Hematopoietic multipotent progenitor cell treated with erythropoietin and hydrocortisone succinate and interleukin-3 and kit ligand, for 8 days (in vitro differentiated cells): ENCODE measurements at regions not wholly inside any gene's neighbourhood (a gene's known extent, or its start where the extent isn't known, plus 50 kb on each side); places are given as distances from the start of the nearest gene placed in this dataset.

Source experiments
- DNase-seq: peaks from one replicate; pipeline ENCODE4 v3.0.0-alpha.2; 2015

DNA sequence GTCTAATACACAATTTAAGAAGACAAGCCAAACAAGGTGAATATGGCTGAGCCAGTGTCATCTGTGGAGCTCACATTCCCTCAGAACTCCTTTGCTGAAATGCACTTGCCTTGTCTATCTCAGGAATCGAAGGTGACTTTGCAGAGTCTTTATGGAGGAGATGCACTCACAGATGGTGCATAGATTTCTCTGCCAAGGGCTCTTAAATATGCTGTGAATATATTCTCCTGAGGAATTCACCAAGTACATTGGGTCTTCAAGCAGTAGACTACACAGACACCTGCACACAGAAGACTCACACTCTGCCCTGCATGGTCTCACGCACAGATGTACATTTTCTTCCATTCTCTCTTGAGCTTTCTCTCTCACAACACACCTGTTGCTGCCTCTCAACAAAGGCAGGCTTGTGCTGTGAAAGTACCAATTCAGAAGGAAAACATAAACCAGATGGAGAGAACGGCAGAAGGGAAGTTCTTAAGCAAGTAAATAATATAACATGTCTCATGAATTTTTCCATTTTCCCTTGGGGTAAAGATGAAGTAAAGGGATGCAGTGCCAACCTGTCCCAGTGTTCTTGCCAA, 174.7 kb downstream of the DLEU7 start:
- DNase-seq = no peak

DNA sequence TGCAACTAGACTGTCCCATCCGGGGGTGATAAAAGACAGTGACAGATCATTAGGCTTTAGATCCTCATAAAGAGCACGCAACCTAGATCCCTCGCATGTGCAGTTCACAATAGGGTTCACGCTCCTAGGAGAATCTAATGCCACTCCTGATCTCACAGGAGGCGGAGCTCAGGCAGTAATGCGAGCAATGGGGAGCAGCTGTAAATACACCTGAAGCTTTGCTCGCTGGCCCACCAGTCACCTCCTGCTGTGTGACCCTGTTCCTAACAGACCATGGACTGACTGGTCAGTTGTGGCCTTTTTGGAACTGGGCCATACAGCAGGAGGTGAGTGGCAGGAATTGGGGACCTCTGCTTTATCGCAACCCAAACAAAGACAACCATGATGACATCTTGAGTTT, 173.2 kb downstream of the DLEU7 start:
- no peak for DNase-seq

DNA sequence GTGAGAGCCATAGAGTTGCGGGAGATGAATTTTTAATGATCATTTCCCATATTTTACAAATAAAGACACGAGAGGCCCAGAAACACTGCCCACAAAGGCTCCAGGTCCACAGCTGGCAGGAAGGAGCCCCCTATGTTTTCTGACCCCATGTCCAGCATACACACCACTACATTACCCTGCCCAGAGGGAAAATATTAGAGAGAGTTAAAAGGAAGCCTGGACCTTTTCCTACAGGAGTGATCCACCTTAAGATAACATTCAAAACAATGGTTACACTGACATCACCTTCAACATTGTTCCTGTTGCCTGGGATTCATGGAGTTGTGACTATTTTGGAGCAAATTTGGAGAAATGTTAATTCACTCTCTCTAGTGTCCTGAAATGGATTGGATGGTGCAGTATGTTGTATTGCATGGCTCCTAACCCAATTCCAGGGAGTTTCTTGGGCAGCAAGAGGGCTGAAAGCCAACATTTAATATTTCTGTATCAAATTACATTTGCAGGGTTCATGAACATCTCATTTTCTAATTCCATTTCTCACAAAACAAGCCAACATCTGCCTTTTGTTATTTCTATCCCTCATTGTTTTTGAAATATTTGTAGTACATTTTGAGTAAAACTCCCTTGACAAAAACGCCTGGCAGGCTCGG, 172.5 kb downstream of the DLEU7 start:
- no peak for DNase-seq

DNA sequence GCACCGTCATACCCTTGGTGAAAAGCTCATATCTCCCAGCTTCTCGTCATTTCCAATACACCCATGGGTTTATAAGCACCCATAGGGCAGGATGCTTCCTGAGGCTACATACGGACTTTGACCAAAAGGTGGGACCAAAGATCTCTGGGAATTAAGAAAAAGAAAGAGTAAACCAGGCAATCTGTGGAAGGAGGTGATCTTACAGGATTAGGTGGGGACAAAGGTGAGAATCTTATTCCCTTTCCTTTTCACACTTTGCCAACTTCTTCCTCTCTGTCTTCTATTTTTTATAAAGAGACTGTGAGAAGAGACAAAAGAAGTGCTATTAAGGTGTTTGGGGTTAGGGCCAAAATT, 172.0 kb downstream of the DLEU7 start:
- DNase-seq = no peak

DNA sequence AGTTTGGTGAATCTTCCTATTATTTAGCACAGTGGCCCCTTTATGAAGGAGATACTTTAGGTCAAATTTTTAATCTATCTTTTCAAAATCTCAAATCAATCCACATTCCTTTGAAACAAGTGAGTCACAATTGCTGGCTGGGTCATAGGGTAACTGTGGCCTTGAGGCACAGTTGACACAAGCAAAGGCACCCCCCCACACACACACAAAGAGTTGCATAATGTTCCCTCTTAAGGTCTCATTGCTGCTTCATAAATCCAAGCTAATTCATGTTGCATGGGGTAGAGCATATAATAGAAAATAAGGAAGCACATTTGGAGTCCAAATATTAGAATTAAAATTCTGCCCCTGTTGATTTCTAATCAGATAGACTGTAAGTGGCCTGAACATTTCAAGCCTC, 171.5 kb downstream of the DLEU7 start:
- no peak for DNase-seq

DNA sequence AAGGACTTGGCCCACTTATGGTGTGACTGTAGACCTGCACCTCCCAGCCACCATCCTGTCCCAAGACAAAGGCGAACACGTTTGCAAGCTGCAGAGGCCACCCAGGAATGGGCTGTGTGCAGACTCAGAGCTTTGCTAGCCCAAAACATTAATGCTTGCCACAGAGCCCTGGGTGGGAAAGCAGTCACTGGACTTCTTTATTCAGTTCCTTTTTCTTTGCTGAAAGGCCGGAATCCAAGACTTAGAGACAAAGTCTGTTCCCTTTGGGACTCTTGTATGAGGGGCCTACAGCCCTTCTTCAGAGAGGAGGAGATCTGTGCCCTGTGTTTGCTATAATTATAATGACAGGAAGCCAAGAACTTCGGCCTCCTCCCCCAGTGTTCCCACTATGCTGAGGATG, 167.8 kb downstream of the DLEU7 start:
- no peak for DNase-seq

DNA sequence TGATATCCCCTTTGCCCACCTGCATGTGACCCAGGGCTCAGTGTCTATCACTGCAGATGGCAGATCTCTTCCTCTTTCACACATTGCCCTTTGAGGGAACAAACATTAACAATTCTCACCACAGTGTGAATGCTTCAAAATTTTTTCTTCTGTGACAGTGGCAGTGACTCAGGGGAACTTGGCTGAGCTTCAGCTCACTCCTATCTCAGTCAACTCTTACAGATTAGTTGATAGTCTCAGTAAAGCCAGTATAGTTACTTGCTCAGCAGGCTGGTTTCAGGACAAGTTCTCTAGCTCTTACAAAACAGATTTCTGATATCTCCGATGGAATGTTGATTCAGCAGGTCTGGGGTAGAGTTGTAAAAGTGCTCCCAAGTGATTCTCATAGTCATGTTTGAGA, 166.9 kb downstream of the DLEU7 start:
- no peak for DNase-seq

DNA sequence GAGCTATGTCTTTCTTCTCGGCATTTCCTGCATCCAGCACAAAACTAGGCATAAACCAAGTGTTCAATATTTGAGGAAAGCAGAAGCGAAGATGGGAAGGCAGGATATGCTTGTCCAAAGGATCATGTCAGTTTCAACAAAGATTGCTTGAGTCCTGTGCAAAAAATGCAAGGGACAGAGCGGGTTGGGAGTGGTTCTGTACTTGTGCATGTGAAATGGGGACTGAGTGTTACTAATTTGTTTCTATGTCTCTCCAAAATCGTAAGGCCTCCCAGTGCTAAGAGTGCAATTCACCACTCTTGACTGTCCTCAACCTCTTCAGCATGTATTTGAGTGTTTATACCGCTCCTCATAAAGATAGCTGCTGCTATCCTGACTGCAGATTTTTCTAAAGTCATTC, 166.2 kb downstream of the DLEU7 start:
- no peak for DNase-seq

DNA sequence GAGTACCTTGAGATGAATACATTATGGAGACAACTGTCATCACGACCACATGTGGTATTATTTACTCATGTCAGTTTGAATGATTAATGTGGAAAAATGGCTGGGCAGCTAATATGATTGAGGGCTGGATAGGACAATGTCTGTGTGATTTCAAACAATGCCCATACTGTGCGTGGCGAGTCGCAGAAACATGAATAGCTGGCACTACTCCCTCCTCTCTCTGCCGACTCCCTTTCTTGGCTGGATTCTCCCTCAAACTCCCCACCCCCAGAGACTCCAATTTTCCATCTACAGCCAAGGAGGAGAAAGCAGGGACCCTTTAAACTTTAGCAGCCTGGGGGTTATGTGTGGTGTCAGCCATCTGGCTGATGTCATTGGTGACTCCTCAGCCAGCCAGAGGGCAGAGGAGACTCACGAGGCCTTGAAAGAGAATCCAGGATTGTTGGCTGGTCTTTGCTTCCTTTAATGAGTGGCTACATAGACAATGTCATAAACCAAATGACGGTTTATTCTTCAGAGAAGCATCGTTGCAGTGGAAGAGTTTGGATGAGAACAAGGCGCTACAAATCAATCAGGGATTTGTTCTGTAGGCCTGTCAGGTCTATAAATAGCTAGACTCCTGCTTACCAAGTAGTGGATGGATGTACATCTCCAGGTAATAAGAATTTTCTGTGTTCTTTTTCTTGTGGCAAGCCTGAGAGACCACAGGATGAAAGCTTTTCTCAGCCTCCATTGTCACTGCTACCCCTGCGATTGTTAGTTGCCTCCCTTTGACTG, 165.6 kb downstream of the DLEU7 start:
- no peak for DNase-seq

DNA sequence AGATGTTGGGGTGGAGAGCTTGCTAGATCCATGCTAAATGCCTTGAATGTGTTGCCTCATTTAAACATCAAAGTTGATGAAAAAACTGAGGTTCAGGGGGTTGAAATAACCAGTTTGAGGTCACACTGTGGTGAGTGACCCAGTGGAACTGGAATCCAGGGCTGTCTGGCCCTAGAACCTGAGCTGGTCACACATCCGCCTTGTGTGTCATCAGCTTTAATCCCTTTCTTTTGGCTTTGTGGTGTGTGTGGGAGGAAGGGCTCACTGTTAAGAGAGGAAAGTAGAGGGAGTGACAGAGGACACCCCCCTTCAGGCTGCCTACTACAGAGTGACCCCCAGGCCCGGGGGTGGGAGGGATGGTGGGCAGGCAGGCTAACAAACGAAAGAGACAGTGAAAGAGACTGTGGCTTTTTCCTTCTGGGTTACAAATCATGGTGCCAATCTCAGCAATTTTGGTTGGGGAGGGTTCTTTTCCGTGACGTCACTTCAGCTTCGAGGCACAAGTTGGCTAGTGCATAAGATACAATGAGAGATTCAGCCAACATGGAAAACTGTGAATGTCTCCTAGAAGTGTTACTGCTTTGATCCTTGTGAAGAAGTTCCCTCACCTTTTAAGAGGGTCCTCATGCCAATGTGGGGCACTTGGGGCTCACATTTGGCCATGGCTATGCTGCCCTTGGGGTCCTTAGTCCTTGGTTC, 164.9 kb downstream of the DLEU7 start:
- no peak for DNase-seq

DNA sequence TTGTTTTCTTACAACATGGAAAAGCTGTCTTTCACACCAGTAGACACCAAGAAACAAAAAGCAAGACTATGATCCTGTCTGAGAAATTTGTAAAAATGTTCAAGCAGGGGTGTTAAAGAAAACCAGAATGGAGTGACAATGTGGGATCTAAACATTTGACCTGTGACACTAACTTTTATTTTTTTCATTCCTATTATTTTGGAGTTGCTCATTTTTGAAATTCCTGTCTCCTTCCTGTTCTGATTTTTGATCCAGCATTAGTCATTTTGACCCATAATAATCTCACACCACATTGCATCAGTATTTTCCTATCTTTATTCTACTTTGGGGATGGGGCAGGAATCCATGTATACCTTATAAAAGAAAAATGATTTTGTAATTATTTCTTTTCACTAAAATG, 164.2 kb downstream of the DLEU7 start:
- DNase-seq = no peak

DNA sequence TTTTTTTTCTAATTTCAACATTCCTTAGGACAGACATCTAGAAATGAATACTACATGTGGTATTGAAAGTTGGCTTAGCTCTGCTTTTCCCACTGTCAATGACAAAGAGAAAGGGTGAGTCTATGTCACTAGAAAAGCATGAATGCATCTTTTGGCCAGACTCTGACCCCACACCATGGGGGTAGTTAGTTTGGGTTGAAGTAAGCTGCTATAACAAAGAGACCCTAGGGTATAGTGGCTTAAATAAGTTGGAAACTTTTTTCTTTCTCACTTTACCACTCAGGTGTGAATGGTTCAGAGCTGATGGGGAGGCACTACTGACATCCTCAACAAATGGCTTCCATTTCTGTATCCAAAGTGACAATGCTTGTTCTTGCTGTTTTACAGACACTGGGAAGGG, 161.5 kb downstream of the DLEU7 start:
- DNase-seq = no peak

DNA sequence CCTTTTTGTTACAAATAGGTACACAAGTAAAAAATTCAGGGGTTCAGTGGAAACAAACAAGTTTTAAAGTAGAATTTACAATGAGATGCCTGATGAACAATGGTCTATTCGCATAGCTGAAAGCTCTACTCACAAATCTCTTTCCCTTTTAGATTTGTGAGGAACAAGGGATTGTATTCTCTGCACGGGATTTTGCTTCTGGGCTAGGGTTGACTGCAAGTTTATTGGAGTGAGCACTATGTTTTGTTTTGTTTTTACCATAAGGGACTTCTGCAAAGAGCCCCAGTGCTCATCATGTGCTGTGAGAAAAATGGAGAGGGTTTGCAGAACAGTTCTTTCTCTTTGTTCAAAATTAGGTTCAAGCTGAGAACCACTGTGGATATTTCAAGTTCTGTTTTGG, 160.5 kb downstream of the DLEU7 start:
- no peak for DNase-seq

DNA sequence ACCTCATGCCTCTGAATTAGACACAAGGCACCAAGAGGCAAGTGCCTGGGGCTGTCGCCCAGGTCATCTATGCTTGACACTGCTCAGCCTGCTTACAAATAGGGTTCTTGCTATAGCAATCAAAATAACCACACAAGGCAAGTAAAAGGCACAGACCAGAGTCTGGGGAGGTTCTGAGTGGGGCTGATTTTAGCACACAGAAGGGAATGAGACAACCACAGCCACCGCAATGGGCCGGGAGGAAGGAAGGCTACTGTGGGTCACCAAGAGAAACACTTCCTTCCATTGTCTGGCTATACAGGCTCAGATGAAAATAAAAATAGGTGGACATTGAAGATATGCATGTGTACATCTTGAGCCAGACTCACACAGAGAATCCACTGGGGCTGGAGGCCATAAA, 159.1 kb downstream of the DLEU7 start:
- no peak for DNase-seq

DNA sequence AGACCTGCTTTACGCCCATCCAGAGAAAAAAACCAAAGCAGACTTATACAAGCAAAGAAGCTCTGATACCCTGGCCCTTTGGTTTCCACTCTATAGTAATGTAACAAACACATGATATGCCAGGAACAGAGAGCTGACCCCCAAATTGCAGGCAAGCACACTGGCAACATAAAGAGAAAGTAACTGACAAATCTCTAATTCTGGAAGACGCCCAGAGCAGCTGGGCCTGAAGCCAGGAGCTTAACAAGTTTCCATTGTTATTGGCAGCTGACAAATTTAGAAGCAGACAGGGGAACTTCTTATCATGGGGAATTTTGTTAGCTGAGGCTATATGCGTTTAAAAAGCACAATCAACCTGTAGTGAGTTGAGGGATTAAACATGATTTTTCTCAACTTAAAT, 158.0 kb downstream of the DLEU7 start:
- peak; percentile 83 for DNase-seq

DNA sequence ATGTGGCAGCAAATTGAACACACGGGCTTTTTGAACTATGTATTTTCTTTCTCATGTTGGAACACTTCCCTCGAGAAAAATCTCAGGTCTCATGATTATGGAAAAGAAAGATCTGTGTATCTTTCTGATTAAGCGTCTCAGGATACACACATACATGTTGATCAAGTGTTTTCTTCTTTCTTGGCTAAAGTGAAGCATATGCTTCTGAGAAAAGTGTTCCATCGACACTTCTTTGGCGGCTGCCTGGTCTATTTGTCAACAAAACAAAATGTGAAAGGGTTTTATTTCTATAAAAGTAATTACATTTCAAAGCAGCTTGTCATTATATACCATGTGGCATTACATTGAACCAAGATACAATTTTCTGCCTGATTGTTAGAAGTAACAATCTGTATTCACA, 157.5 kb downstream of the DLEU7 start:
- no peak for DNase-seq

DNA sequence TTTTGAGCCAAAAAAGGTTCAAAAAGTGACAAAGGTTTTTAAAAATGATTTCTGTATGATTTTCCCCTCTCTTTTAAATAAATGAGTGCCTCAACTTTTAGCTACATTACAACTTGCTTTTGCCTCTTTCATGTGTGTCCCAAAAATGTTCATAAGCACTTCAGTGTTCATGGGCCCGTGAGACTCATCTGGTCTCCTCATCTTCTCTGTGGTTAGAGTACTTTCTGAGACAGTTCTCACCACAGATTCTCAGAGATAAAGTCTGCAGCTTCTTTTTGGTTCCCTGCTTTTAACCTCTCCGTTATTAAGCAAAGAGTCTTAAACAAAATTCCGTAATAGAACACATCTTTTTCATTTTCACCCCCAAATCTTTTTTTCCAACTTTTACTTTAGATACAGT, 156.9 kb downstream of the DLEU7 start:
- peak; percentile 21 for DNase-seq

DNA sequence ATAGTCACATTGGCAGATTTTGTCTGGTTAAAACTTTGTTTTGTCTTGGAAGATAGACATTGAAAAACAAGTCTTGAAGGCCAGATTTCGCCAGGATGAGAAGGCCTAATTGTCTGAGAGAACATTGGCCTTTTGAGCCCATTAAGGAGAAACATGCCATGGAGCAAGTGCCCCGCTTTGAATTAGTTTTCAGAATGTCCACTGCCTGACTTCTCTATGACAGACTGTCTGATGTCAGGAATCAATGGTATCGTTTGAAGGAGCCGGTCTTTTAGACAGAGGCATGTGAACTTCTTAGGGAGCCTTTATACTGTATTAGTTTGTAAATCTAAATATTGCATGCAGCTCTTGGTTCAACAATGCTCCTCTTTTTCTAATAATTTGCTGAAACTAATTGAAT, 155.9 kb downstream of the DLEU7 start:
- no peak for DNase-seq

DNA sequence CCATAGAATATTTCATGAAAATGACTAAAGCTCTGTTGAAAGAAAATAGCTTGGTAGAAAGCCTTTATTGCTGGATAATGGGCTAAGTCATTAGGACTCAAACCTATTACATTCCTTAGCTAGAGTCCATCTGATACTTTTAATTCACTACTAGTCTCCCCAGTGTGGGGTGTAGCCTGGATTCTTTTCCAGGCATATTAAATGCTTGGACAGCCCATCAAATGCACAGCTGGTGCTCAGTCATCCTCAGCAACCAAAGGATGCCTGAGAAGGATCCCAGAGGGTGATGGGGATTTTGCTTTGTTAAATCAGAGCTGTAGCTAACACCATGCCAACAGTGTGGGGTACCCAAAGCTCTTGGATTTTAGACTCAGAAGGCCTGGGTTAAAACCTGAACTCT, 153.5 kb downstream of the DLEU7 start:
- DNase-seq = no peak

DNA sequence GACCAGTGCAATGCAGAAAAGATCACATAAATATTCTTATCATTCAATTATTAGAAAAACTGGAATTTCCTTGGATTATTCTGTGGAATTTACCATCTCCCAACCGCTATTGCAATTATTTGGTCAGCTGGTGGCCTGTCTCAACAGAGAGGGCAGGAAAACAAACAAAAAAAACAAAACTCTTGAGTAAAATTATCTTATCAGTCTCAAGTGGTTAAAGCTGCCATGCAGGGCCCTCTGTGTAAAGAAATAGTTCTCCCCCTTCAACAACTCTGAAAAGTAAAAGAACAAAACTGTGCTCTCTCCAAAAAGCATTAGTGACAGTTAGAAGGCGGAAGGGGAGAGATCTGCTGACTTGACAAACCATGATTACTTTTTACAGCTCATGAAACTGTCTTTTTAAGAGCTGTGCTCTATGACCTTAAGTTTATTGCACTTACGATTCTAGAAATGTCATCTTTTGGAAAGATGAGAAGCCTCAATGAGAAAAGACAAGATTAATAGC, 152.3 kb downstream of the DLEU7 start:
- DNase-seq = no peak

DNA sequence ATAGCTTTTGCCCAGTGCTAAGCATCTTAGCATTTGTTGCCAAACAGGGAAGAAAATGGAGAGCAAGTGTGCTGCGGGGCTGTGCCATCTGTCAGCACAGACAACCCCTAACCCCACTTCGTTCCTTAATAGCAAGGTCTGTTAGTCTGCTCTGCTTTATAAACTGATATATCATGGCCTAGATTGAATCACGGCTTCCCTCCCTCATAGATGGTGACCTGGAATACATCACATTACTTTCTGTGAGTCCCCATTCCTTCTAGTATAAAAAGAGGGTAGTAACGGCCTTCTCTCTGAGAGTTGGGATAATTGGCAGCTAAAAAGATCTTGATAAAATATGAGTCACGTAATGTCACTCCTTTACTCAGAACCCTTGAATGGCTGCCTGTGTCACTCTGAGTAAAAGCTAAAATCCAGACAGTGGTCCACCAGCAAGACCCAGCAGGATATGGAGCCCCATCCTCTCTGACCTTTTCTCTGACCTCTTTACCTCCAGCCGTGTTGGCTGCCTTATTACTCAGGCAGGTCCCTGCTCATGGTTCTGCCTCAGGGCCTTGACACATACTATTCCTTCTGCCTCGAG, 151.7 kb downstream of the DLEU7 start:
- peak; percentile 44 for DNase-seq

DNA sequence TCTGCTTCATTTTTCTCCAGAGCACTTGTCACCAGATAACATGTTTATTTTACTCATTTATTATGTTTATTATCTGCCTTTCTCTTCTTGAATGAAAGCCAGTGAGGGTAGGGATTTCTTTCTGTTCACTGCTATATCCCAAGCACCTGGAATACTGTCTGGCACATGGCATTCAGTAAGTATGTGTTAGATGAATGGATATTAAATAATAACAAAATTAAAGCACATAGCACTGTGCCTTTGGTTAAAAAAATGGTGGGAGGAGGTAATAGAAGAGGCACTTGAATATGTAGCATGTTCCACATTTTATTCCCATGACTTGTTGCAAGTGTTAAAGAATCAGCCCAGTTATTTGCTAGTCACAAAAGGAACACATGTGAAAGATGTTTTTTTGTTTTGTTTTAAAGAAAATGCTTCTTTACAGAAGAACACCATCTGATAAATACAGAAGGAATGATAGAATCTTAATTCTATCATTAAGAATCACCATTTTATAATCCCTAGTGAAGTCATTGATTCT, 151.0 kb downstream of the DLEU7 start:
- no peak for DNase-seq

DNA sequence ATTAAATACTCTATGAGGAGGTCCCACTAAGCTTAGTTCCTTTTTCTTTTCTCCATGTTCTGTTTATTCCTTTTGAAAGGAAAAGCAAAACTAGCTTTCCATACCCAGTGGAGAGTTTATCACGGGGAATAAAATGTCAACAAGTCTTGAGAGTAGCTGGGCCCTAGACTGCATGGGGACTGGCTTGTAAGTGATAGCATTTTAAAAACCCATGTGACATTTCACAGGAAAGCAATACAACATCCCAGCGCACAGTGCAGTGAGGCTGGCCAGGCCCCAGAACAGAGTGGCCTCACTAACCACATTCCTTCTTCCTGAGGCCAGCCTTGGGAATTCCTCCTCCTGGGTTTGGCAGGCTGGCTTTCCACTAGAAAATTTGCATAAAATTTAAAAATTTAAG, 149.8 kb downstream of the DLEU7 start:
- DNase-seq = no peak
